Activated CD4-positive, alpha-beta memory T cell treated with anti-CD3 and anti-CD28 coated beads, Interleukin-2, amount 10 ng/mL, durations not matched to agents 7 days and 5 days (primary cell): ENCODE measurements at regions not wholly inside any gene's neighbourhood (a gene's known extent, or its start where the extent isn't known, plus 50 kb on each side); places are given as distances from the start of the nearest gene placed in this dataset.

ENCODE experiments used
- CTCF ChIA-PET: fragments of 350-600 bp; sonication (Branson Sonifier 250); formaldehyde crosslinking; loops from one replicate; lab custom pipeline; 2021; ENCODE audit warnings: antibody characterized with exemption, inconsistent platforms; lab: Charles Lee
- POLR2A ChIA-PET: fragments of 350-600 bp; sonication (Branson Sonifier 250); formaldehyde crosslinking; loops from one replicate; lab custom pipeline; 2021; ENCODE audit warnings: antibody characterized with exemption; lab: Charles Lee
- DNase-seq: peaks from one replicate; pipeline ENCODE4 v3.0.0-alpha.2; 2020
- H3K27ac Mint-ChIP-seq: one replicate; pipeline ENCODE4 v1.8.0; 2021; ENCODE audit warnings: mild to moderate bottlenecking, mixed read lengths
- H3K27me3 Mint-ChIP-seq: one replicate; pipeline ENCODE4 v1.8.0; 2021; ENCODE audit warnings: mixed read lengths
- H3K36me3 Mint-ChIP-seq: one replicate; pipeline ENCODE4 v1.8.0; 2021; ENCODE audit warnings: low read depth, mixed read lengths
- H3K4me1 Mint-ChIP-seq: one replicate; pipeline ENCODE4 v1.8.0; 2021; ENCODE audit warnings: mixed read lengths
- H3K4me3 Mint-ChIP-seq: one replicate; pipeline ENCODE4 v1.8.0; 2021; ENCODE audit warnings: mild to moderate bottlenecking, mixed read lengths
- H3K9me3 Mint-ChIP-seq: one replicate; pipeline ENCODE4 v1.8.0; 2021; ENCODE audit warnings: mixed read lengths

- H3K9me3 Mint-ChIP-seq, result no peaks in the 10 kb centered on the region
- H3K27me3 Mint-ChIP-seq, result peaks cover 2% of the 10 kb centered on the region
- CTCF ChIA-PET, result no interaction called here
- H3K4me3 Mint-ChIP-seq, result no peak overlapping the region
- no peak overlapping the region for H3K27ac Mint-ChIP-seq
- H3K4me1 Mint-ChIP-seq, result no peaks in the 10 kb centered on the region
- DNase-seq, result no peak
- POLR2A ChIA-PET, result no interaction called here
- H3K36me3 Mint-ChIP-seq, result no peaks in the 10 kb centered on the region
Measured at GRCh38 chr14:58944343-58944967, 244.0 kb upstream of the DAAM1 start.

DNA sequence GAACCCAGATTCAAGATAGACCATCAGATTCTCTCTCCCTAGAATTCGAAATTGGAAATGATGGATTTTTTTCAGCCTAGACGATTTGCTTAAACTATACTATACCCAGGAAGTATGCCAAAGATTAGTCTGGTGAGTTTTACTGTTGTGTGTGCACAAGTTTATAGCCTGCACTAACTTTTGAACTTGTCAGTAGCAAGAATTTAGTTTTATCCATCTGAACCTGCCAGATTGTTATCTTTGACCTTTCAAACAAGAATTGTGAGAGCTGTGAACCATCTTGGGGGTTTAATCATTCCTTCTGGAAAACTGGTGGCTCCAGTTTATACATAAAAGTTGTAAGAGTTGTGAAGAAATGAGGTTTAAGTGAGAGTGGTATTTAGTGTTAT is 243.5 kb upstream of the DAAM1 start:
- CTCF ChIA-PET, result no interaction called here
- no peak for DNase-seq
- H3K4me1 Mint-ChIP-seq, result no peaks in the 10 kb centered on the region
- no peaks in the 10 kb centered on the region for H3K36me3 Mint-ChIP-seq
- no peaks in the 10 kb centered on the region for H3K9me3 Mint-ChIP-seq
- no peak overlapping the region for H3K27ac Mint-ChIP-seq
- POLR2A ChIA-PET, result no interaction called here
- no peak overlapping the region for H3K4me3 Mint-ChIP-seq
- H3K27me3 Mint-ChIP-seq, result peaks cover 2% of the 10 kb centered on the region

GRCh38 chr14:58946431-58946830 is 242.0 kb upstream of the DAAM1 start:
- Mint-ChIP-seq H3K9me3 (no peaks in the 10 kb centered on the region), H3K4me3 (no peak overlapping the region), H3K36me3 (no peaks in the 10 kb centered on the region), H3K27ac (no peak overlapping the region), H3K27me3 (peaks cover 3% of the 10 kb centered on the region), H3K4me1 (no peaks in the 10 kb centered on the region)
- POLR2A ChIA-PET, result no interaction called here
- CTCF ChIA-PET, result no interaction called here
- no peak for DNase-seq

DNA sequence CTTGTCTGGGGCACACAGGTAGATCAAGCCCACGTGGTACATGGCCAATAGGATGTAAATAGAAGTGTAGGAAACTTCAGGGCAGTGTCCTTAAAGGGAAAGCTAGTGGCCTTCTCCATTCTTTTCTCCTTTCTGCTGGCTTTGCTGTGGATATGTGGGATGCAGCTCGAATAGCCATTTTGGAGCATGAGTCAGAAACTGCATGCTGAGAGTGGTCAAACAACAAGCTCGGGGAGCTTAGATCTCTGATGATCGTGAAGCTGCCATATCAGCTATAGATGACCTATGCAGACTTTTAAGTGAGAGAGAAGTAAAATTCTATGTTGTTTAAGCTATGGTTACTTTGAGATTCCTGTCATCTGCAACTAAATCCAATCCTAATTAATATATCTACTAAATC is 241.3 kb upstream of the DAAM1 start:
- Mint-ChIP-seq H3K4me3 (no peak overlapping the region), H3K36me3 (no peaks in the 10 kb centered on the region), H3K27ac (no peak overlapping the region), H3K4me1 (no peaks in the 10 kb centered on the region), H3K9me3 (no peaks in the 10 kb centered on the region), H3K27me3 (peaks cover 5% of the 10 kb centered on the region)
- ChIA-PET CTCF (interaction anchor here (0.6 kb wide), 1 partner anchor 1369 kb away, joined by 3 read pairs; no protein-coding TSS in a partner anchor), POLR2A (no interaction called here)
- DNase-seq, result no peak

DNA sequence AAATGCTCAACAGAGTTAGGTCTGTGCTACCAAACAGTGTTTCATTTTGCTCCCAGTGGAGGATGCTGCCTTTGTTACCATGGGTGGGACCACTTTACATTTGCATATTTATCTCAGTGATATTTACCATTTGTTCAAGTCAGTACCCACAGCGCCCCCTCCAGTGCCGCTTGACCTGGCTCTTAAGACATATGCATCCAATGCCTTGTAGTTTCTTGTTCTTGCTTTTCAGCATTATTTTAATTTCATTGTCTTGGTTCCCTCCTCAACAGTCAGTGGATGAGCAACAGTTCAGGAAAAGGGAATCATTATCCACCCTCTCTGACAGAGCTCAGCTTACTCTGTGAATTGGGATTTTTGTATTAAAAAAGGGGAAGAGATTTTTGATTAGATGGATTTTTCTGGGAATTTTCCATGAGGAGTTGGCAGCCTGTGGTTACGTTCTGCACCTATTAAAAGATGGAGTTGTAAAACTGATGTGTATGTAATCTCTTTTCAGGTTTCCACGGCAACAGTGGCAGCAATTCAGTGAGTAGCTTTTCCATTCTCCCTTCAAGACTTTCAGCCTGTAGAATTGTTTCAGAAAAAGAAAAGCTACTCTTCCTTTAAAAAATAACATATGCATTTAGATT is 240.5 kb upstream of the DAAM1 start:
- ChIA-PET POLR2A (no interaction called here), CTCF (no interaction called here)
- Mint-ChIP-seq H3K27me3 (peaks cover 6% of the 10 kb centered on the region), H3K9me3 (no peaks in the 10 kb centered on the region), H3K4me3 (no peak overlapping the region), H3K27ac (no peak overlapping the region), H3K36me3 (no peaks in the 10 kb centered on the region), H3K4me1 (no peaks in the 10 kb centered on the region)
- no peak for DNase-seq

GRCh38 chr14:58950555-58950954 is 237.9 kb upstream of the DAAM1 start:
- no peak for DNase-seq
- Mint-ChIP-seq H3K27ac (no peak overlapping the region), H3K36me3 (no peaks in the 10 kb centered on the region), H3K9me3 (no peaks in the 10 kb centered on the region), H3K4me1 (no peaks in the 10 kb centered on the region), H3K4me3 (no peak overlapping the region), H3K27me3 (peaks cover 12% of the 10 kb centered on the region)
- ChIA-PET POLR2A (no interaction called here), CTCF (no interaction called here)

DNA sequence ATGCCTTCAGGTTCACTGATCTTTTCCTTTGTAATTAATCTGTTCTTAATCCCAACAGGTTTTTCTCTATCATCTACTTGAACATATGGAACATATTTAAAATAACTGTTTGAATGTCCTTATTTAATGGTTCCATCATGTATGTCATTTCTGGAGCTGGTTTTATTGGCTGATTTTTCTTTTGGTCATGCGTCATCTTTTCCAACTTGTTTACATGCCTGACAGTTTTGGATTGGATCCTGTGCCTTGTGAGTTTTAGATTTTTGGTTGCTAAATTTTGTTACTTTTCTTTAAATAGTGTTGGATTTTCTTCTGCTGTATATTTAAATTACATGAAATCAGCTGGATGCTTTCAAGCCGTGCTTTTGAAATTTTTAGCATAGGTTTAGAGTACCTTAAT is 237.3 kb upstream of the DAAM1 start:
- peaks cover 12% of the 10 kb centered on the region for H3K27me3 Mint-ChIP-seq
- POLR2A ChIA-PET, result no interaction called here
- no peak for DNase-seq
- no peak overlapping the region for H3K4me3 Mint-ChIP-seq
- no peak overlapping the region for H3K27ac Mint-ChIP-seq
- H3K4me1 Mint-ChIP-seq, result no peaks in the 10 kb centered on the region
- H3K9me3 Mint-ChIP-seq, result no peaks in the 10 kb centered on the region
- CTCF ChIA-PET, result no interaction called here
- H3K36me3 Mint-ChIP-seq, result no peaks in the 10 kb centered on the region

DNA sequence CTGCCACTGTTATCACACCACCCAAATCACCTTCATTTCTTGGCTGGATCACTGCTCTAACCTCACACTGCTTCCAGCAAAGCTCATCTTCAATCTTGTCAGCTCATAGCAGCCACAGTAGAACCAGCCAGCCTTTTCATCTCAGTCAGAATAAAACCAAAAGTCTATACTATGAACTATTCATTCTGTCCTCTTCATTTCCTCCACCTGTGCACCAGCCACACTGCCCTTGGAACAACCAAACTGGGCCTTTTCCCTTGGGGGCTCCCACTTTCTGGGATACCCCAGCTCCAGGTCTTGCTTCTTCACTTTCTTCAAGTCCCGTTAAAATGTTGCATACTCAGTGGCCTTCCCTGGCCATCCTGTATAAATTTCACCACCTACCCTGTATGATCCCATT is 234.4 kb upstream of the DAAM1 start:
- no peak for DNase-seq
- ChIA-PET POLR2A (no interaction called here), CTCF (no interaction called here)
- H3K27ac Mint-ChIP-seq, result no peak overlapping the region
- H3K4me3 Mint-ChIP-seq, result no peak overlapping the region
- peaks cover 12% of the 10 kb centered on the region for H3K27me3 Mint-ChIP-seq
- no peaks in the 10 kb centered on the region for H3K36me3 Mint-ChIP-seq
- H3K4me1 Mint-ChIP-seq, result no peaks in the 10 kb centered on the region
- H3K9me3 Mint-ChIP-seq, result no peaks in the 10 kb centered on the region

- H3K36me3 Mint-ChIP-seq, result no peaks in the 10 kb centered on the region
- DNase-seq, result no peak
- H3K27me3 Mint-ChIP-seq, result peaks cover 12% of the 10 kb centered on the region
- H3K9me3 Mint-ChIP-seq, result no peaks in the 10 kb centered on the region
- H3K27ac Mint-ChIP-seq, result no peak overlapping the region
- ChIA-PET POLR2A (no interaction called here), CTCF (no interaction called here)
- no peak overlapping the region for H3K4me3 Mint-ChIP-seq
- H3K4me1 Mint-ChIP-seq, result no peaks in the 10 kb centered on the region
Measured at GRCh38 chr14:58954901-58955861, 233.3 kb upstream of the DAAM1 start.

DNA sequence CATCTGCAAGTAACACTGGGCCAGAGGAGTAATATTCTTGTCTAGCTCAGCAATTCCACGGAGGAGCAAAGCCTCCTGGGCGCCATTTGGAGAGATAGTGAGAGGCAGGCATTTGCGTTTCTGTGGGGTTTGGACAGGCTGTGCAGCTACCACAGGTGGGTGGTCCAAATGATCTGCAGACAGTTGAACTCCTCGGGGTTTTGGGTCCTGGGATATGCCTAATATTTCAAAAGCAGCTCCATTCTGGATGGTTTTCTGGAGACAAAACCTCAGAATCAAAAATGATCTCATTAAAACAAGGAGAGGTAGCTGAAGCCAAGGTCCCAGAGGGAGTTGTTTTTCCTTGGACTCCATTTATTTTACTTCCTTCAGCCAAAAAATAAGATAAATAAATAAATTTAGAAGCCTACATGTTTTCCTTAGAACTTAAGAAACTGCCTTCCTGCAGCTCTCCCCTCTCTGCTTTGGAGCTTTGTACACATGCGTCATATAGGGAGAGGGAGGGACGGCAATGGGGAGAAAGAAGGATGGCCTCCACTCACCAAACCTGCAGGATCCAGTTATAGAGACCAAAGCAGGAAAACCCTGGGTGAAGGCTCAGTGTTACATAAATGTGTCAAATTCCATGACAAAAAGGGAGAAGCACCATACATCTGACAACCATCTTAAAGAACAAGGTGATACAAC is 227.3 kb upstream of the DAAM1 start:
- DNase-seq, result no peak
- ChIA-PET POLR2A (no interaction called here), CTCF (no interaction called here)
- Mint-ChIP-seq H3K27ac (no peak overlapping the region), H3K36me3 (no peaks in the 10 kb centered on the region), H3K4me1 (no peaks in the 10 kb centered on the region), H3K9me3 (no peaks in the 10 kb centered on the region), H3K4me3 (no peak overlapping the region), H3K27me3 (no peaks in the 10 kb centered on the region)

DNA sequence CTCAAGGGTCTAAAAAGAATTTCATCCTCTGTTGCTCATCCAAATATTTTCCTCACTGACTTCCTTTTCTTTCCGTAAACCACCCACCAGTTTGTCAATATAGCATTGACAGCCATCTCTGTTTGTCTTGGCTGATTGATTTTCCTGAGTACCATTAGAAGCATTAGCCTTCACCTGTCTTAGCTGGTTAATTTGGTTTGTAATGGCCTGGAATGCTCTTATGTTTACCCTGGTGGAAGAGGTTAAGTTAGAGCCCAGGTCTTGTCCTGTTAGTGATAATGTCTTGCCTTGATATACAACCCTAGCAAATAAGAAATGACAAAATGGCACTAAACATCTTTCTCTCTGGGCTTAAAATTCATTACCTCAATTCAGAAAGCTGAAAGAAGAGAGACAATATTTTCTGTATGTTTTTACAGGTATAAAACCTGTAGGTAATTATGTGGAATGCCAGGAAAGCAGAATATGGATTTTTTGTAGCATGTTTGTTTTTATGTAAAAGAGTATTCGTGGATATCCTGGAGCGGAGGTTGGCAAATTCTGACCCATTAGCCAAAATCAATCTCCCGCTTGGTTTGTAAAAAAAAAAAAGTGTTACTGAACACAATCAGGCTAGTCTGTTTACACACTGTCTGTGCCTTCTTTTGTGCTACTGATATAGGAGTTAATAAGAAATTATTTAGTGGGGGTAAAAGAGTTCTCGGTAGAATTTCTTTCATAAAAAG is 224.4 kb upstream of the DAAM1 start:
- CTCF ChIA-PET, result no interaction called here
- H3K27ac Mint-ChIP-seq, result no peak overlapping the region
- POLR2A ChIA-PET, result no interaction called here
- no peak for DNase-seq
- no peaks in the 10 kb centered on the region for H3K4me1 Mint-ChIP-seq
- no peaks in the 10 kb centered on the region for H3K27me3 Mint-ChIP-seq
- no peak overlapping the region for H3K4me3 Mint-ChIP-seq
- H3K36me3 Mint-ChIP-seq, result no peaks in the 10 kb centered on the region
- H3K9me3 Mint-ChIP-seq, result no peaks in the 10 kb centered on the region

DNA sequence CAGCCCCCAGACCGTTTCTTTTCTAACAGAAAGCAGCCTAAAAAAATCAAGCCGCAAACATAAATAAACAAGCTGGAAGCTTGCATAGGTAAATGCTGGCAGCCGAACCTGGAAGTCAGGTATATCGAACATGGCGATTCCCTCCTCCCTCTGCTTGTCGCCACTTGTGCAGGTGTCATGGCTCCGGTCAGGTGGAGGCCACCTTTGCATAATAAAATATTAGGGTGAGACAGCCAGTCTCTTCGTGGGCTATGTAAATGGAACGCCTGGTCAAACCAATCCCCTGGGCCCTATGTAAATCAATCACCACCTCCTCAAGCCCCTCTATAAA is 223.9 kb upstream of the DAAM1 start:
- CTCF ChIA-PET, result no interaction called here
- H3K27ac Mint-ChIP-seq, result no peak overlapping the region
- no peaks in the 10 kb centered on the region for H3K4me1 Mint-ChIP-seq
- no peaks in the 10 kb centered on the region for H3K36me3 Mint-ChIP-seq
- POLR2A ChIA-PET, result no interaction called here
- no peaks in the 10 kb centered on the region for H3K27me3 Mint-ChIP-seq
- no peak for DNase-seq
- no peak overlapping the region for H3K4me3 Mint-ChIP-seq
- no peaks in the 10 kb centered on the region for H3K9me3 Mint-ChIP-seq

DNA sequence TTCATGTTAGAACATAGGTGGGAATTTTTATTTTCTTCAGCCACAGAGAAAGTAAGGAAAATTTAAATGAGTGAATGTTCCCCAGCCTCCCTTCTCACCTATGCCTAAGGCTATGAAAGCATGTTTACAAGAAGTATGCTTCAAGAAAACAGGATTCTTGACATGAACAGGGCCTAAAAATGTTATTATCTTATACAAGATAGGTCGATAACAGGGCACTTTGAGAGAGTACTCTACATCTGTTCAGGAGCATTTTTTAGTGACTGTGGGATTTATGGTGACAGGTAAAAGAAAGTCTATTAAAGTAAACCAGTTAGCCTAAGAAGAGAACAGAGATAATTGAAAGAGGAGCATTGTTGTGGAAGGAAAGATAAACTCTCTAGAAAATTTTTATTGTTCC is 222.9 kb upstream of the DAAM1 start:
- CTCF ChIA-PET, result no interaction called here
- no peaks in the 10 kb centered on the region for H3K4me1 Mint-ChIP-seq

More for the DNA sequence above, 222.9 kb upstream of the DAAM1 start:
- Mint-ChIP-seq H3K27ac (no peak overlapping the region), H3K9me3 (no peaks in the 10 kb centered on the region), H3K27me3 (no peaks in the 10 kb centered on the region), H3K36me3 (no peaks in the 10 kb centered on the region), H3K4me3 (no peak overlapping the region)
- no peak for DNase-seq
- POLR2A ChIA-PET, result no interaction called here
